ENCODE measurements at regions not wholly inside any gene's neighbourhood (a gene's known extent, or its start where the extent isn't known, plus 50 kb on each side); places are given as distances from the start of the nearest gene placed in this dataset.

DNA sequence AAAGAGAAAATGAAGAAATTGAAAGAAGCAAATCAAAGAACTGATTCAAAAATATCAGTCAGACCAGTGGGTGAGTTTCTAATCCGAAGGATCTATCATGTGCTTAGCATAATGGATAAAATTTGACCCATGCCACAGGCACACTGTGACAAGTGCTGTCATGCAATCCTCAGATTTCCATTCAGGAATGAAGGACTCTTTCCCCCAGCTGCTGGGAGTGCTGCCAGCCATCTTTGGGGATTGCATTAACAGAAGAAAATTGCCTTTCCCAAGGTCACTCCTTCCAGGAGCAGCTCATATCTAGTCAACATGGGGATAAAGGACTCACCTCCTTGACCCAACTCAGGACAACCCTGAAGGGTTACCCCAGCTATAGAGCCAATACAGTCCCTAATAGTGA, 316.7 kb upstream of the TBX18 start:
- DNase-seq (no peak), ATAC-seq (ENCODE audit: poor library complexity) (no peak)
- Mint-ChIP-seq H3K4me3 (no peak overlapping the region), H3K36me3 (ENCODE audit: low read depth) (no peaks in the 10 kb centered on the region), H3K27me3 (no peaks in the 10 kb centered on the region), H3K4me1 (ENCODE audit: low read depth) (no peaks in the 10 kb centered on the region), H3K27ac (no peak overlapping the region), H3K9me3 (peaks cover 3% of the 10 kb centered on the region)
- no peaks in the 10 kb centered on the region for H3K36me3 ChIP-seq (ENCODE audit: insufficient read depth, low read length)
- ChIA-PET CTCF (no interaction called here), POLR2A (no interaction called here)
- H3K4me3 ChIP-seq (ENCODE audit: low read length): no peak overlapping the region
- intact Hi-C loops (cut with DNase I, micrococcal nuclease): no loop called here
- TF ChIP-seq, protein P1, sequence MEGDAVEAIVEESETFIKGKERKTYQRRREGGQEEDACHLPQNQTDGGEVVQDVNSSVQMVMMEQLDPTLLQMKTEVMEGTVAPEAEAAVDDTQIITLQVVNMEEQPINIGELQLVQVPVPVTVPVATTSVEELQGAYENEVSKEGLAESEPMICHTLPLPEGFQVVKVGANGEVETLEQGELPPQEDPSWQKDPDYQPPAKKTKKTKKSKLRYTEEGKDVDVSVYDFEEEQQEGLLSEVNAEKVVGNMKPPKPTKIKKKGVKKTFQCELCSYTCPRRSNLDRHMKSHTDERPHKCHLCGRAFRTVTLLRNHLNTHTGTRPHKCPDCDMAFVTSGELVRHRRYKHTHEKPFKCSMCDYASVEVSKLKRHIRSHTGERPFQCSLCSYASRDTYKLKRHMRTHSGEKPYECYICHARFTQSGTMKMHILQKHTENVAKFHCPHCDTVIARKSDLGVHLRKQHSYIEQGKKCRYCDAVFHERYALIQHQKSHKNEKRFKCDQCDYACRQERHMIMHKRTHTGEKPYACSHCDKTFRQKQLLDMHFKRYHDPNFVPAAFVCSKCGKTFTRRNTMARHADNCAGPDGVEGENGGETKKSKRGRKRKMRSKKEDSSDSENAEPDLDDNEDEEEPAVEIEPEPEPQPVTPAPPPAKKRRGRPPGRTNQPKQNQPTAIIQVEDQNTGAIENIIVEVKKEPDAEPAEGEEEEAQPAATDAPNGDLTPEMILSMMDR (IDR thresholded peaks at IDR 0.05): no peak
- peaks cover 0 to 4% of the 10 kb centered on the region in 2 experiments for H3K9me3 ChIP-seq (ENCODE audit: control insufficient read depth in 1 of 2, insufficient read depth in 1 of 2, low read length in 2 of 2)
- no peak overlapping the region for H3K27ac ChIP-seq (ENCODE audit: low read depth in 1 of 2, low read length in 2 of 2)
- H3K27me3 ChIP-seq (ENCODE audit: control insufficient read depth in 1 of 2, insufficient read depth in 2 of 2, low read length in 2 of 2): no peaks in the 10 kb centered on the region
- no peaks in the 10 kb centered on the region for H3K4me1 ChIP-seq (ENCODE audit: insufficient read depth, low read length)

DNA sequence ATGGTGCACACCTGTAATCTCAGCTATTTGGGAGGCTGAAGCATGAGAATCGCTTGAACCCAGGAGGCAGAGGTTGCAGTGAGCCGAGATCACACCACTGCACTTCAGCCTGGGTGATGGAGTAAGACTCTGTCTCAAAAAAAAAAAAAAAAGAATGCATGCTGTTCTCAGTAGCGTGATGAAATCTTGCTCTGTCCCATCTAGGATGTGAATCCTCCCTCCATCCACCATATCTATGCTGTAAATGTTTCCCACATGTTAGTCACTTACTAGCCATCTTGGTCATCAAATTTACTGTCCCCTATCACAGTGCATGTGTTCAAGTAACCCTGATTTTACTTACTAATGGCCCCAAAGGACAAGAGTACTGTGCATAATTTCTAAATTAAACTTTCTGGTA, 315.4 kb upstream of the TBX18 start:
- H3K36me3 ChIP-seq (ENCODE audit: insufficient read depth, low read length): no peaks in the 10 kb centered on the region
- H3K27me3 ChIP-seq (ENCODE audit: control insufficient read depth in 1 of 2, insufficient read depth in 2 of 2, low read length in 2 of 2): no peaks in the 10 kb centered on the region
- H3K4me1 ChIP-seq (ENCODE audit: insufficient read depth, low read length): no peaks in the 10 kb centered on the region
- POLR2A ChIA-PET: interaction anchor here (0.6 kb wide), 1 partner anchor 101 kb away, joined by 3 read pairs; no protein-coding TSS in a partner anchor
- H3K9me3 ChIP-seq (ENCODE audit: control insufficient read depth in 1 of 2, insufficient read depth in 1 of 2, low read length in 2 of 2): no peaks in the 10 kb centered on the region
- H3K4me3 ChIP-seq (ENCODE audit: low read length): no peak overlapping the region
- Mint-ChIP-seq H3K36me3 (ENCODE audit: low read depth) (no peaks in the 10 kb centered on the region), H3K9me3 (peaks cover 1% of the 10 kb centered on the region), H3K4me3 (no peak overlapping the region), H3K27me3 (no peaks in the 10 kb centered on the region), H3K4me1 (ENCODE audit: low read depth) (no peaks in the 10 kb centered on the region), H3K27ac (no peak overlapping the region)
- DNase-seq (no peak), ATAC-seq (ENCODE audit: poor library complexity) (no peak)
- H3K27ac ChIP-seq (ENCODE audit: low read depth in 1 of 2, low read length in 2 of 2): no peak overlapping the region
- intact Hi-C loops (cut with DNase I, micrococcal nuclease): no loop called here
- CTCF ChIA-PET: no interaction called here
- TF ChIP-seq, protein P1 (IDR thresholded peaks at IDR 0.05): no peak

DNA sequence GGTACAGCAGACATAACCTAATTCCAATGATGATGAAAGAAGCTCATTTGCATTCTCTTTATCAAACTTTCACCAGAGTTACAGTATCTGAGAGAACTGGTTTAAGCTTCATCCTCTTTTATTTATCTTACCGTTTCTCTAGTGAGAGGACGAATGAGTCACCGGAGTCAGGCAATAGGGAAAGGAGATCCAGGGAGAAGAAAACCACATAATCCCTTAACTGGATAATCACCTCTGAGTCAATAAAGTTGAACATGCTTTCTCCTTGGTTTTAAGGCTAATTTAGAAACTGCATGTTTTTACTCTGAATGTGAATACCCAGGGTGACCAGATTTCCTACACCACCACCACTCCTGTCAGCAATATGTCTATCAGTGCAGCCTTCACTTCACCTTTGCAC, 313.7 kb upstream of the TBX18 start:
- H3K27ac Mint-ChIP-seq: no peak overlapping the region
- intact Hi-C loops (cut with DNase I, micrococcal nuclease): no loop called here
- H3K27me3 Mint-ChIP-seq: no peaks in the 10 kb centered on the region
- ATAC-seq (ENCODE audit: poor library complexity) (no peak), DNase-seq (no peak)
- Histone ChIP-seq H3K27me3 (ENCODE audit: control insufficient read depth in 1 of 2, insufficient read depth in 2 of 2, low read length in 2 of 2) (no peaks in the 10 kb centered on the region), H3K4me1 (ENCODE audit: insufficient read depth, low read length) (no peaks in the 10 kb centered on the region), H3K27ac (ENCODE audit: low read depth in 1 of 2, low read length in 2 of 2) (no peak overlapping the region), H3K9me3 (ENCODE audit: control insufficient read depth in 1 of 2, insufficient read depth in 1 of 2, low read length in 2 of 2) (no peaks in the 10 kb centered on the region), H3K36me3 (ENCODE audit: insufficient read depth, low read length) (no peaks in the 10 kb centered on the region), H3K4me3 (ENCODE audit: low read length) (no peak overlapping the region)
- H3K36me3 Mint-ChIP-seq (ENCODE audit: low read depth): no peaks in the 10 kb centered on the region
- H3K4me3 Mint-ChIP-seq: no peak overlapping the region
- TF ChIP-seq, protein P1 (IDR thresholded peaks at IDR 0.05): no peak
- H3K9me3 Mint-ChIP-seq: peaks cover 5% of the 10 kb centered on the region
- no peaks in the 10 kb centered on the region for H3K4me1 Mint-ChIP-seq (ENCODE audit: low read depth)
- POLR2A ChIA-PET: no interaction called here
- CTCF ChIA-PET: no interaction called here

Data from CD4-positive, alpha-beta T cell (primary cell).